Tibial nerve (tissue), 4 donors: ENCODE measurements at regions not wholly inside any gene's neighbourhood (a gene's known extent, or its start where the extent isn't known, plus 50 kb on each side); places are given as distances from the start of the nearest gene placed in this dataset.

ENCODE experiments used
- DNase-seq, 2 donors: peaks; one replicate each; pipeline ENCODE4 v3.0.0-alpha.2; 2019; ENCODE audit warnings: low spot score in 2 of 2
- H3K27ac ChIP-seq, 4 donors: fragments of 200-600 bp; sonication (generic) in 3 of 4; one replicate each; pipeline ENCODE4 v1.5.1; 2017 to 2019; ENCODE audit warnings: mild to moderate bottlenecking in 1 of 4
- H3K27me3 ChIP-seq, 2 donors: fragments of 200-600 bp; sonication (generic) in 1 of 2; one replicate each; pipeline versions ENCODE4 v1.5.1 to v1.6.0; 2017 to 2019
- H3K36me3 ChIP-seq, 3 donors: fragments of 200-600 bp; sonication (generic); one replicate each; pipeline ENCODE4 v1.5.1; 2018 to 2019
- H3K4me1 ChIP-seq, 4 donors: fragments of 200-600 bp; sonication (generic) in 3 of 4; one replicate each; pipeline ENCODE4 v1.5.1; 2017 to 2019
- H3K4me3 ChIP-seq, 4 donors: fragments of 200-600 bp; sonication (generic) in 3 of 4; one replicate each; pipeline ENCODE4 v1.5.1; 2017 to 2019; ENCODE audit warnings: mild to moderate bottlenecking in 1 of 4, moderate library complexity in 1 of 4
- H3K9me3 ChIP-seq, 4 donors: fragments of 200-600 bp; sonication (generic) in 3 of 4; one replicate each; pipeline ENCODE4 v1.5.1; 2017 to 2019
- CTCF ChIP-seq, 5 experiments: fragments of 200-600 bp in 3 of 5; fragments of 450-650 bp in 2 of 5; sonication (generic) in 3 of 5; IDR thresholded peaks; one replicate each; pipeline ENCODE4 v1.5.1; 2016 to 2019; ENCODE audit warnings: antibody characterized with exemption in 5 of 5, mild to moderate bottlenecking in 3 of 5, moderate library complexity in 2 of 5
- EP300 ChIP-seq, 2 donors: sonication (generic); formaldehyde crosslinking; IDR thresholded peaks; one replicate each; pipeline ENCODE4 v1.6.1; 2017; ENCODE audit warnings: antibody characterized with exemption in 2 of 2, mild to moderate bottlenecking in 1 of 2
- POLR2A ChIP-seq, 2 donors: fragments of 450-650 bp; IDR thresholded peaks; one replicate each; pipeline ENCODE4 v1.6.1; 2017; ENCODE audit warnings: antibody characterized with exemption in 2 of 2, mild to moderate bottlenecking in 2 of 2, moderate library complexity in 2 of 2
- WGBS, 2 donors: methylation state at CpG; one replicate each; pipeline ENCODE4 v1.1.5; 2018; 5-methylcytosine and 5-hydroxymethylcytosine counted together

GRCh38 chr20:11092151-11092550 is 418.4 kb upstream of the JAG1 start:
- DNase-seq: no peak
- 100% methylated on average over 1 of the region's 1 CpG for WGBS, 2 donors
- TF ChIP-seq POLR2A (IDR thresholded peaks at IDR 0.05) (no peak), CTCF (IDR thresholded peaks at IDR 0.05) (no peak), EP300 (IDR thresholded peaks at IDR 0.05) (no peak)
- Histone ChIP-seq H3K27ac (no peak overlapping the region), H3K4me3 (no peak overlapping the region), H3K4me1 (no peaks in the 10 kb centered on the region), H3K27me3 (no peaks in the 10 kb centered on the region), H3K9me3 (no peaks in the 10 kb centered on the region), H3K36me3 (no peaks in the 10 kb centered on the region)

- TF ChIP-seq POLR2A (IDR thresholded peaks at IDR 0.05) (no peak), CTCF (IDR thresholded peaks at IDR 0.05) (no peak), EP300 (IDR thresholded peaks at IDR 0.05) (no peak)
- H3K36me3 ChIP-seq: no peaks in the 10 kb centered on the region
- H3K27me3 ChIP-seq: no peaks in the 10 kb centered on the region
- 97 to 98% methylated on average over 1 of the region's 1 CpG for WGBS, 2 donors
- H3K4me3 ChIP-seq: no peak overlapping the region
- H3K27ac ChIP-seq: no peak overlapping the region
- H3K9me3 ChIP-seq: no peaks in the 10 kb centered on the region
- no peaks in the 10 kb centered on the region for H3K4me1 ChIP-seq
- no peak for DNase-seq
These were observed 420.4 kb upstream of the JAG1 start for GRCh38 chr20:11094196-11094595.

GRCh38 chr20:11094711-11095110 is 420.9 kb upstream of the JAG1 start:
- no peak for DNase-seq
- Histone ChIP-seq H3K27me3 (no peaks in the 10 kb centered on the region), H3K27ac (no peak overlapping the region), H3K4me1 (no peaks in the 10 kb centered on the region), H3K36me3 (no peaks in the 10 kb centered on the region), H3K9me3 (no peaks in the 10 kb centered on the region), H3K4me3 (no peak overlapping the region)
- TF ChIP-seq POLR2A (IDR thresholded peaks at IDR 0.05) (no peak), CTCF (IDR thresholded peaks at IDR 0.05) (no peak), EP300 (IDR thresholded peaks at IDR 0.05) (no peak)
- WGBS, 2 donors: 31 to 56% methylated on average over 2 of the region's 2 CpGs

- Histone ChIP-seq H3K9me3 (no peaks in the 10 kb centered on the region), H3K4me1 (no peaks in the 10 kb centered on the region), H3K27me3 (no peaks in the 10 kb centered on the region), H3K4me3 (no peak overlapping the region), H3K27ac (no peak overlapping the region), H3K36me3 (no peaks in the 10 kb centered on the region)
- 61 to 79% methylated on average over 1 of the region's 1 CpG for WGBS, 2 donors
- TF ChIP-seq CTCF (IDR thresholded peaks at IDR 0.05) (no peak), EP300 (IDR thresholded peaks at IDR 0.05) (no peak), POLR2A (IDR thresholded peaks at IDR 0.05) (no peak)
- DNase-seq: no peak
These were observed 425.1 kb upstream of the JAG1 start for GRCh38 chr20:11098888-11099287.

GRCh38 chr20:11101243-11101642 is 427.4 kb upstream of the JAG1 start:
- Histone ChIP-seq H3K36me3 (no peaks in the 10 kb centered on the region), H3K4me3 (no peak overlapping the region), H3K27ac (no peak overlapping the region), H3K4me1 (no peaks in the 10 kb centered on the region), H3K27me3 (no peaks in the 10 kb centered on the region), H3K9me3 (no peaks in the 10 kb centered on the region)
- DNase-seq: no peak
- 64 to 70% methylated on average over 2 of the region's 2 CpGs for WGBS, 2 donors
- TF ChIP-seq EP300 (IDR thresholded peaks at IDR 0.05): no peak
- no peak for TF ChIP-seq POLR2A (IDR thresholded peaks at IDR 0.05)
- TF ChIP-seq CTCF (IDR thresholded peaks at IDR 0.05): no peak
